NCI-H187 treated with DMSO at 0.1 percent for 48 hours (cell line): ENCODE measurements at regions not wholly inside any gene's neighbourhood (a gene's known extent, or its start where the extent isn't known, plus 50 kb on each side); places are given as distances from the start of the nearest gene placed in this dataset.
"Not testable (repeated sequence)": the region's sequence is repeated elsewhere in the genome, so short reads cannot be mapped to it uniquely, and the experiment has no call there.

ENCODE experiments used
- DNase-seq: peaks from one replicate; lab custom pipeline; 2025; lab: John Stamatoyannopoulos, UW

DNA sequence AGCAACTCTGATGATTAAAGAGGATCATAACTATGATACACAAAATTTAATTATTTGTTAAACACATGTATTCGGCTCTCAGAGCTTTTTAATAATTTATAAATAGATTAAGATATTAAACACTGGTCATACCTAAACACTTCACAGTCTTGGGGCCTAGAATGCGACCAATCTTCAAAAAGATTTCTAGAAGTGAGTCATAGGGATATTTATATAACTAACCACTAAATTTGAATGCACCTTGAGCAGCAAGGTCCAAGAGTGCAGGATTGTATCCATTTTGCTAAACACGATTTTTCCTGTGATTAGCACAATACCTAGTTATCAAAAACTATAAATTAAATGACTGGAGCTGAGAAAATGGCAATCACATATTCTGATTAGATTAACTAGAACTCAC lies 709.3 kb downstream of the EPHA7 start:
- no peak for DNase-seq

DNA sequence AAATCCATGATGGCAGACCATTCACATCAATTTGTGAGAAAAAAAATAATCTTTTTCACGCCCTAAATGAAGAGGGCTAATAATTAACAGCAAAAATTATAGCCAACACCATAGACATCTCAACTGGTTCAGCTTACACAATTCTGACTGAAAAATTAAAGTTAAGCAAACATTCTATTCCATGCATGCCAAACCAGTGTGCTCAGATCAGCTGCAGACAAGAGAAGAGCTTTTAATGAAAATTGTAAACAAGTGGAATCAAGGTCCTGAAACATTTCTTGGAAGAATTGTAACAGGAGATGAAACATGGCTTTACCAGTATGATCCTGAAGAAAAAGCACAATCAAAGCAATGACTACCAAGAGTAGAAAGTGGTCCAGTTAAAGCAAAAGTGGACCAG lies 710.4 kb downstream of the EPHA7 start:
- DNase-seq: no peak

DNA sequence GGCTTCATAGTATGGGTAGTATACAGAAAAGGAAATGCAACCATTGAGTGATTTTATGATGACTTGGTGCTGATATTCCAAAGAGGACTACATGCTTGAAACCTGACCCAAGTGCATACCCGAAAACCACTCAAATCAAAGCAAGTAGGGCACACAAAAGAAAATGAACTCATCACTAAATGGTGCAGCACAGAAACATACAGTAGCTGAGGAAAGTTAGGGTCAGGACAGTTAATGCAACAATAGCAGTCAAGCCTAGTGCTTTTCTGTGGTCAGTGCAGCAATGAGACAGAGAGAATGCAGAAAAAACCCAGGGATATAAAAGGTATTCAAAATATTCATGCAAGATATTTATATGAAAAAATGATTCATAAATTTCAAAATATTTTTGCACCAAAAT lies 711.1 kb downstream of the EPHA7 start:
- no peak for DNase-seq

DNA sequence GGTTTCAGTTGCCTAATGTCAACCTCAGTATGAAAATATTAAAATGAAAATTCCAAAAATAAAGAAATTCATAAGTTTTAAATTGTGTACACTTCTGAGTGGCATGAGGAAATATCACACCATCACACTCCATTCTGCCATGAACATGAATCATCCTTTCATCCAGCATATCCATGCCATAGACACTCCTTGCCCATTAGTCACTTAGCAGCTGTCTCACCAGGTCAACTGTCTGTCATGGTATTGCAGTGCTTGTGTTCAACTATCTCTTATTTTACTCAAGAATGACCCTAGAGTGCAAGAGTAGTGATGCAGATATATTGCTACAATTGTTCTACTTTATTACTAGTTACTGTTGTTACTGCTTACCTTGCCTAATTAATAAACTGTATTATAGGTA lies 712.4 kb downstream of the EPHA7 start:
- no peak for DNase-seq

DNA sequence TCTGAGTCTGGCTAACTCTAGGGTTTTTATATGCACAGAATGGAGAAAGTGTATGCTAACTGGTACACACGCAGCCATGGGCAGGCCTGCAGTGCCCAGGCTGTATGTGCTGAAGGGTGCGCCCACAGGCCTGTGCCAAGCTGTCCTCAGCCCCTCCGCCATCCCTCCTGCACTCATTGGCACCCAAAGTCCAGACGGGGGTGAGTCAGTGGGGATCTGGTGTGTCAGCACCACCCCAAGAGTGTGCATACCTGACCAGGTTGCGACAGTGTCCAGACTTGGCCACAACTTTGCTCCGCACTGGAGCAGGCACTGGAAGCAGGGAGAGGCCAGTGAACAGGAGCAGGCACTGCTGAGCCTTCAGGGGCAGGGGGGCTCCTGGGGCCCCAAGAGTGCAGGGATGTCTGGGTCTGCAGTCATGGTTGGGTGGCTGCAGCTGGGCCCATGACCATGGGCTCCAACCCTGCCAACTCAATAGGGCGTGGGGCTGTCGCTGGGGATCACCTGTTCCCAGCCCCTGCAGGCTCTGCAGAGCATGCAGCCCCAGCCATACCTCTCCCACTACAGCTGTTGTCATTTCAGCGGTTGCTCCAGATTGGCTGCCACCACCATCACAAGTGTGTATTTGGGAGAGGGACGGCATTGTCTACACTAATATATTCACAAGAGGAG lies 717.8 kb downstream of the EPHA7 start:
- DNase-seq: no peak

DNA sequence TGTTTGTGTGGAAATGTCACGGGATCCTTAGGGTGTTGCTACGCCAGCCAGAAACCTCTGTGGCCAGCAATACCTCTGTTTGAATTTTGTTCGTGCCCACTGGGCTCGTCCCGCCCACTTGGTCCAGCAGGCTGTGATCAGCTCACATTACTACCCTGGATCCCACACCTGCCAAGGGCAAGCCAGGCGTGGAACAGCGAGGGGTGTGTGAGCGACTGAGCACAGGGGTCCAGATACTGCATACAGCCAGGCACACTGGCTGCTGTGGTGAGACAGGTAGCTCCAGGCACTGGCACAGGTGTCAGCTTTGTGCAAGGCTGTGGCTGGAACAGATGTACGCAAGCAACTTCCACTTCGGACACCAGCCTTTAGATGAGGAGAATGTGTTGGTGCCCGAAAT lies 718.9 kb downstream of the EPHA7 start:
- DNase-seq: no peak

DNA sequence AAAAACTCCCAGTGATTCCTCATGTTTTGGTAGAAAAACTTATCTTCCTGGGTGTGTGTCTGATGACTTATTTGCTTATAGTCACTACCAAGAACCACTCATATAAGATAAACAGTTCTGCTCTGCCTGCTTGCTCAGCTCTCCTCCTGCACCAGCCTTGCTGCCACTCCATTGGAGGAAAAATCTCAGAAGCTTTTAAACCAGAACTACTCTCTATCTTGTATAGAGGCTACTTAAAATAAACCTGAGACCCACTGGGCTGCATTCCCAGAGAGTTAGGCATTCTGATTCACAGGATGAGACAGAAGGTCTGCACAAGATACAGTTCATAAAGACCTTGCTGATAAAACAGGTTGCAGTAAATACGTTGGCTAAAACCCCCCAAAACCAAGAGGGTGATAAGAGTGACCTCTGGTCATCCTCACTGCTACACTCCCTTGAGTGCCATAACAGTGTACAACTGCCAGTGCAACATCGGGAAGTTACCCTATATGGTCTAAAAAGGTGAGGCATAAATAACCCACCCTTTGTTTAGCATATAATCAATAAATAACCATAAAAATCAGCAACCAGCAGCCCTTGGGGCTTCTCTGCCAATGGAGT lies 728.3 kb downstream of the EPHA7 start:
- DNase-seq: no peak

DNA sequence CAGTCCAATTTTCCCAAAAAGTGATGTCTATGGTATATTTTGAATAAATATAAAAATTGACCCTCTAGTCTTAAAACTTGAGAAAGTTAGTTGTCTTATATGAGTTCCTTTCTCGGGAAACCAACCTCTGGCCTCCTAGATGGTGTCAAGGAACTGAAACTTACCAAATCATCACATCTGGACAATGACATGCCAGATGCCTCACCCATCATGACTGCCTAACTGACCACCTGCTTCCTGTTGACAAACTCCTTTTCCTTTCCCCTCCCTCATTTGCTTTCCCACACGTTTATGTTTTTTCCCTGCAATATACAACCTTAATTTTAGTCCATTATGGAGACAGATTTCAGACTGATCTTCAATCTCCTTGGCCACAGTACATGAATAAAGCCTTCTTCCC lies 731.0 kb downstream of the EPHA7 start:
- no peak for DNase-seq

DNA sequence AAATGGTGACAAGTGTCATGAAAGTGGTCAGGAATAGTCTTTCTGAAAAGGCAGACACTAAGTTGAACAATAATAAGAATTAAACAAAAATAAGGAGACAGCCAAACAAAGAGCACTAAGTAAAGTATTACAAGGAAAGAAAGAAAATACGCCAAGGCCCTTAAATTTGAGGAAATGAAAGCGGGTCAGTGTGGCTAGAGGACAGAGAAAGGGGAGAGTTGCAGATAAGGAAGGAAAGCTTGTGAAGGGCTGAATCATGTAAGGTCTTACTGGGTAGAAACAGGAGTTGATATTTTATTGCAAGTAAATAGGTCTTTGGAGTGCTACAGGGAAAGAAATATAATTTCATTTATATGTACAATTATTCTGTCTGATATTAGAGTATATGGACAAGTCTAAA lies 732.1 kb downstream of the EPHA7 start:
- DNase-seq: no peak

DNA sequence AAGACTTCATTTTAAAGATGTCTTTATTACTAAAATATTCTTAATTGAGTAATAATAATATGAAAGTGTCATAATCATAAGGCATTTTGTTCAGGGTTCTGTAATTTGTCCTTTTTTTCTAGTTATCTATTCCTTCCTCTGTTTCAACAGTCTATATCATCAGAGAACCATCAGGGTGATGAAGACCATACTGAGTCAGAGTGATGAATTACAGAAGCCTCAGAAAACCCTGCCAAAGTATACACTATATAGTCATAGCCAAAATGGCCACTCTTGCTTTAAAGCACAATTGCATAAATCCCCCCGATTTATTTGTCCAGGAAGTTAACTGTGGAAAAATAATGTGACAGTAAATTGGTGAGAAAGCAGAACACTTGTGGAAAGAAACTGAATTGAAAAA lies 735.0 kb downstream of the EPHA7 start:
- no peak for DNase-seq

DNA sequence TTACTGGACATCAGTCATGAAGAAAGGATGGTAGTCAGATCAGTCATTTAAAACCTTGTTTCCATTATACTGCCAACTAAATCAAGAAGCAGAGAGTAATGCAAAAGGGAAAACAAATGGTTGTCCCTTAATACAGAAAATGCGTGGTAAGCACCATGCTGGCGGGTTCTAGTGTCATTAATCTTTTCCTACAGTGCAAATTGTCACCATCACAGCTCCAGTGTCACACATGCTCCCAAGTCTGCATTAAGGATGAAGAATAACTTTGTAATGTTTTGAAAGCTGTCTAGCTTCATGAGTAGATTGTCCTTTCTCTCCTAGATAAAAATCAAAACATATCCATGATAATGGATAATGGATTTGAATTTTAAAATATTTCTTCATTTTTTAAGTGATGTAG lies 735.6 kb downstream of the EPHA7 start:
- no peak for DNase-seq

DNA sequence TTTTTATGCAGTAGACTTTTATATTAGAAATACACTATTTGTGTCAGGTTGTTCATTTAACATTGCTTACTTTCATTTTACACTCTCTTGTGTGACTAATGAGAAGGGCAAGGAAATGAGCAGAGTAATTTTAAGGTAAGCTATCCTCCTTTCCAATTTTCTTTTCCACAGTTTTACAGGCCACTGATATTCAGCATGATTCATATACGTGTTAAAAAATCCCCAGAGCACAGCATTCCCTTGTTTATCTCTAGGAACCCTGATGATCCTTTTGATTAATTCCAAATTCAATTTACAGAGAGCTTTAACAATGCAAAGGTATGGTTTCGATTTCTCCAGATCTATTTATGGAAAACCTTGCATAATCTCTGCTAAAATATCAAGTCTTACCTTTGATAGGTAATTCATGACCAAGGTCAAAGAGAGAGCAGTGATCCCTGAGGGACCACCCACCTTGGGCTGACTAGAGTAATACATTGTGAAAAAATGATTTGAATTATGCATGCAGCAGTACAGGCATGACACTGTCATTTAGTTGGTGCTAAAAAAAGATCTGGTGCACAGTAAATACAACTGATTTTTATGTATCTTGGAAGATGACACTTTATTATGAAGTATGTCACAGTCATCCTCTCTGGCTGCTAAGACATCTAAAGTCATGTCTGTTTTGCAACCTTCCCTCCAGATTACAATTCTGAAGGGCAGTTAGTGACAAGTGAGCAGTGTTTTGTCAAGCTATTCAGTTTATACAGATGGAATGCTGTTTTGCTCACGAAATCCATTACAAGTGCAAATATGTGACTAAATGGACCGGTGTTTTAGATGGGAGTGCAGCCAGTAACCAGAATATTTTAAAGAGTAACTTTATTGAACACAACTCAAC lies 736.6 kb downstream of the EPHA7 start:
- no peak for DNase-seq

DNA sequence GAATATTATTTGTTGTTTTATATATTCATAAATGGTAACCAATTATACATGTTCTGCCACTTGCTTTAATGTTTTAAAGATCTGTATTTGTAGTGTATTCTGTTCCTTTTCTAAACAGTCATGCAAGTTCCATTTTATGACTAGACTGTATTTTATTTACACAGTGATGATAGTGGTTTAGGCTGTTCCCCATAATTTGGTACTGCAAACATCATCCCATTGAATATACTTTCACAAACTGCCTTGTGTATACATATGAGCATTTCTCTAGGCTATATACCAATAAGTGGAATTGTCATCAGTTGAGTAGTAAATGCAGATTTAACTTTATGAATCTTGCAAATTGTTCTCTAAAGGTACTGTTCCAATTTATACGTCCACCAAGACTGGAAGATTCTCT lies 738.0 kb downstream of the EPHA7 start:
- DNase-seq: no peak

DNA sequence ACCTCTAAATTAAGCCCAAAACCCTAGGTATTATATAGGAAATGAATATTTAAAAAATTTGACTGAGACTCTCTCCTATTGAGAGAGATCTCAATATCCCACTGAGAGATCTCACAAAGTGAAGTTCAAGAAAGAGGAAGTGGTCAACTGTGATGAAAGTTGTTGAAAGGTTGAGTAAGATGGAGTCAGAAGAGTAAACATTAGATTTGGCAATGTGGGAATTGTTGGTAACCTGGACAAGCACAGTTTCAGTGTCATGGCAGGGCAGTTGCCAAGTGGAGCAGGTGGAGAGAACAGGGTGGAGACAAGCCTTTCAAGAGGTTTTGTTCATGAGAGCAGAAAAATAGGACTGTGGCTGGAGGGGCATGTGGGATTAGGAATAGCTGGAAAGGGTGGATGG lies 747.9 kb downstream of the EPHA7 start:
- DNase-seq: not testable (repeated sequence)

DNA sequence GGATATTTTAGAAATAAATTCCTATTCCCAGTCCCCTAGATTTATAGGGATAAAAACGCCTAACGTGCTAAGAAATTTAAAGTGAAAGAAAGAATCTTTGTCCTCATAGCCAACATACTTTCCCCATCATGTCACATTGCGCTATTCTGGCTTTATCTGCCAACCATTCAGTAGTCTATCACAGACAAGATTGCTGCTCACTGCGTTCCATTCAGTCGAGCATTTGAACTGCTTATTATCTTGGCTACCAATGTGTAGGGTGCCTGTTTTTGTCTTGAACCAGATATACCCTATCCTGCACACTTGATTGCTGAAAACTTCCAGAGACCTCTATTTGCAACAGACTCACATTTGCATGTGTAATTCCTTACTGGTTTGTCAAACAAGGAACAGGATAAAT lies 751.5 kb downstream of the EPHA7 start:
- no peak for DNase-seq

DNA sequence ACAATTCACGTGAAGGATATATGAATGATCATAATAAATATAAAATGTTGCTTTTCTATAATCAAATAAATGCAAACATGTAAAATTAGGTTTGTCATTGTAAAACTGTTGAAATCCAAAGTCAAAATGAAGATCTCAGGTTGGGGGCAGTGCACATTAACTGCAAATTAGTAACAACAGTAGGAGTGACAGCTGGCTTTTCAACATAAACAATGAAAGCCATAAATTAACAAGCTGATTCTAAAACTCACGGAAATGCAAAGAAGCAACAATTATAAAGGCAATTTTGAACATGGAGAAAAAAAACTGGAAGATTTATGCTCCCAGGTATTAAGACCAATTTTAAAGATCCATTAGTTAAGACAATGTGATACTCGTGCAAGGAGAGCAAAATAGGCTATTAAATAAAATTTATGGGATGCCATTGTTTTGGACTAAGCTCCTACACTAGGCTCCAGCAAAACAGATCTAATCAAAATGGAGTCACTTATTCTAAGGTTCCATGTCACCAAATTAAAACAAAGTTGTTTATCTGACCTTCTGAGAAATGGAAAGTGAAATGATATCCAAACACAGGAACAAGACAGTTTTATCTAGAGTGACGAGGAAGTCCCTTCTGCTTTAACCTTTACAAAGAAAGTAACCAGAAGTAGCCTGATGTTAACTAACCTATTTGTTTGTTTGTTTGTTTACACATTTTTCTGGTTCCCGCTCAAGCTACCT lies 770.8 kb downstream of the EPHA7 start:
- DNase-seq: no peak

DNA sequence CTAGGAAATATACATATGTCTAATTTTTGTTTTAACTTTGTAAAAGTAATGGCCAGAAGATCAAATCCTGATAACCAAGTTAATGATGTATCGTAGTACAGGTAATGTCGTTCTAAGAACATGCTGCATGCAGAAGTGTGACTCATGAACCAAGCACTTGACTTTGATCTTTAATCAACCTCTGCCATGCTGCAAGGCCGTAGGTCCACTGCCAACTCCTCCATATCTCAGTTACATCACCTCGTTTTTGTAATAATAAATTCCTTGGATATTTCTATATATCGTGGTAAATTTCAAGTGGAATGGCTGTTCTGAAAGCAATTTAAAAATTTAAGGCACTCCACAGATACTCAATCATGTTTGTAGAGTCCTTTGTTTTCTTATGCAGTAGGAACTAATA lies 771.7 kb downstream of the EPHA7 start:
- DNase-seq: no peak

DNA sequence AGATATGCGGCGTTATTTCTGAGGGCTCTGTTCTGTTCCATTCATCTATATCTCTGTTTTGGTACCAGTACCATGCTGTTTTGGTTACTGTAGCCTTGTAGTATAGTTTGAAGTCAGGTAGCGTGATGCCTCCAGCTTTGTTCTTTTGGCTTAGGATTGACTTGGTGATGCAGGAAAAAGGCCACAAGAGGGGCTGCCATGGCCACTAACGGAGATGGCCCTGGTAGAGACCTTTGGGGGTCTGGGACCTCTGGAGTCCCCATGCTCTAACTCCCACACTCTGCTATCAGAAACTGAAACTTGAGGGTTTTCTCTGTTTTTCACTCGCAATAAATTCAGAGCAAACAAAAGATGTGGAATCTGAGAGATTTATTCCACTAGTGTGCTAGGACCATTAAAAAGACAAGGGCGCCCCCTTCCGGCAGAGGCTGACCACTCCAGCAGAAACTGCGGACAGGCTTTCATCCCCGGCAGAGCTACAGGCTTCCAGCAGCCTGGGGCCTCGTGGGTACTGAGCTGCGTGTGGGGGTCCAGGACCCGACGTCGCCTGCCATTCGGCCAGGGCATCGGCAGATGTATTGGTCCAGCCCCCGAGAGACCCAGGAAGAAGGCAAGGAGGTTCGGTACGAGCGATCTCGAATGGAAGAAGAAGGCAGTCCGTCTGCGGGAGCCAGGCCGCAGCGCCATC lies 775.1 kb downstream of the EPHA7 start:
- DNase-seq: not testable (repeated sequence)

DNA sequence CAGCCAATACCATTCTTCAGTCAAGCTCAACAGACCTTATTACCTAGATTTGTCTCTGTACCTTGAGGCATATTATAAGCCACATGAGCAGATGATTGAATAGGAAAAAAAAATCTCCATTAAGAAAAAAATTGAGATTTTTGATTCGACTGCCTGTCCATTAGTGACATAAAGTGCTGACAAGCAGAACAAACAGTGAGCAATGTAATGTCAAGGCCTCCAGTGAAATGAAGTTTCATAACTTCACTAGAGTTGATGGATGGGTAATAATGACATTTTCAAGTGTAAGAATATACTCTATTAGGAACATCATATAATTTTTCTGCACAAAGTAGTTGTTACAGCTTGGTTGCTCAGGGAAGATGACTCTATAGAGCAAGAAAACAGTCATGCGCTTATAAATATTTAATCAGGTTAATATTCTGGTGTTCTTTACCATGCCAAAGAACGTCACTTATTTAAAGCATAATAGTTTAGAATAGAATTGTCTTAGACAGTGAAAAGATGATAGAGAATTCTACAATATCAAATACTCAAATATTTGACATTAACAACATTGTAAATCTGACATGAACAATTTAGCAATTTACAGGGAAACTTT lies 783.7 kb downstream of the EPHA7 start:
- DNase-seq: no peak

DNA sequence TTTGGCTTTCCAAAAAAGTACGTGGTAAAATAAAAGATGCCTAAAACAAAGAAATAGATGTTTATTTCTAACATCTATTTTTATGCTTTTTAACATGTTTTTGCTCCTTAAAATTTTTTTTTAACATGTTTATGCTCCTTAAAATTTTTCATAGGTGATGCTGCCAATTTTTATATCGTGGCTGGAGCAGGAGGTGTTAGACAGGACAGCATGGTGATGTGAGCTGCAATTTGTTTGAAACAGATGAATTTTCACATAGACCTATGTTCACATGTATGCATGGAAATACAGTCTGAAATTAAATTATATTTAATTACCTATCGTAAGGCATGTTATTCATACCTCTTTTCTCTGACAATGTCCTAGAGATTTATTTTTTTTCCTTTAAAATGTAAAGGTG lies 784.8 kb downstream of the EPHA7 start:
- no peak for DNase-seq

DNA sequence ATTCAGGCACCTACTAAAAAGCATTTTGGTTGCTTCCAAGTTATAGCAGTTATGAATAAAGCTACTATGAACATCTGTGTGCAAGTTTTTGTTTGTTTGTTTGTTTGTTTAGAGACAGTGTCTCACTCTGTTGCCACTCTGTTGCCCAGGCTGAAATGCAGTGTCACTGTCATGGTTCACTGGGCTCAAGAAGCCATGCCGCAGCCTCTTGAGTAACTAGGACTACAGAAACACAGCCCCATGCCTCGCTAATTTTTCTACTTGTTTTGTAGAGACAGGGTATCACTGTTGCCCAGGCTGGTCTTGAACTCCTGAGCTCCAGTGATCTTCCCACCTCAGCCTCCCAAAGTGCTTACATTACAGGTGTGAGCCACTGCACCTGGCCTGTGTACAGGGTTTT lies 795.9 kb downstream of the EPHA7 start:
- DNase-seq: no peak

DNA sequence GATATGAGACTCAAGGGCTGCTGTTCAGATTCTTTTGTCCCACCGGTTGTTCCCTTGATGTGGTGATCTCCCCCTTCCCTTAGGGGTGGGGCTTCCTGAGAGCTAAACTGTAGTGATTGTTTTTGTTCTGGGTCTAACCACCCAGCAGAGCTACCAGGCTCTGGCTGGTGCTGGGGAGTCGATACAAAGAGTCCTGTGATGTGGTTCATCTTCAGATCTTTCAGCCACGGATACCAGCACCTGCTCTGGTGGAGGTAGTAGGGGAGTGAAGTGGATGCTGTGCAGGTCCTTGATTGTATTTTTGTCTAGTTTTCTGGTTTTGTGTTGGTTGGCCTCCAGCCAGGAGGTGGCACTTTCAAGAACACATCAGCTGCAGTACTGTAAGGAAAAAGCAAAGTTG lies 801.6 kb downstream of the EPHA7 start:
- DNase-seq: no peak
